LNCAP (cell line): ENCODE measurements at regions not wholly inside any gene's neighbourhood (a gene's known extent, or its start where the extent isn't known, plus 50 kb on each side); places are given as distances from the start of the nearest gene placed in this dataset.

ENCODE experiments used
- CTCF ChIP-seq: fragments of 450-650 bp; IDR thresholded peaks from 2 replicates; pipeline ENCODE4 v1.5.1; 2017; ENCODE audit warnings: mild to moderate bottlenecking

GRCh38 chr19:32231691-32232090, 113.7 kb upstream of the ZNF507 start:
- no peak for TF ChIP-seq CTCF

- no peak for TF ChIP-seq CTCF
These were observed 113.0 kb upstream of the ZNF507 start for GRCh38 chr19:32232449-32232848.

GRCh38 chr19:32233091-32233490, 112.3 kb upstream of the ZNF507 start:
- TF ChIP-seq CTCF: no peak

DNA sequence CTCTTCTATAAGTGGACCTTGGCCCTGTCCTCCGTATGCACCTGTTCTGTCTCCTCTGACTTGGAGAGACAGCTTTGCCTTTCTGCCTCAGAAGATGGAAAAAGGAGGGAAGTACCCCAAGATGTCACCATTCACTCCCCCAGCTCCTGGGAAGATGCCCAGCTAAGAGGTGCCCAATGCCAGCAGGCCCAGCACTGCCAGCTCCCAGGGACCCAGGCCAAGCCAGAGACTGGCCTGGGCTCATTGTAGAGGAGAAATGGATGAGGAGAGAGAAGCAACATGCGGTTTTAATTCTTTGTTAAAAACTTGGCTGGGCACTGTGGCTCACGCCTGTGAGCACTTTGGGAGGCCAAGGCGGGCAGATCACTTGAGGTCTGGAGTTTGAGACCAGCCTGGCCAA, 111.5 kb upstream of the ZNF507 start:
- no peak for TF ChIP-seq CTCF

- TF ChIP-seq CTCF: no peak
These were observed 110.7 kb upstream of the ZNF507 start for GRCh38 chr19:32234663-32235217.

DNA sequence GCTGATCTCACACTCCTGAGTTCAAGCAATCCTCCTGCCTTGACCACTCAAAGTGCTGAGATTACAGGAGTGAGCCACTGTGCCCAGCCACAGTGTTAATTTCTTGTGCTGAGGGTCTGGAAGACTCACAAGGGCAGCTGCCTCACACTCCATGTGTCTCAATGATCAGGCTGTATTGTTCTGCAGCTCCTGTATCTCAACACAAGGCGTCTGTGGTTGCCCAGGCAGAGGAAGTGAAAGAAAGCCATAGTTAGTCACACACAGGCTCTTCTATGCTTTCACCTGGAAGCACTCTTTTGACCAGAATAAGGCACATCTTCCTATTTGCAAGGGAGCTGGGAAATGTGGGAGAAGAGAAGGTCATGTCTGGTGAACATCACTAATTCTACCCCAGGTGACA, 107.3 kb upstream of the ZNF507 start:
- TF ChIP-seq CTCF: no peak

- TF ChIP-seq CTCF: no peak
These were observed 105.1 kb upstream of the ZNF507 start for GRCh38 chr19:32240316-32240715.

DNA sequence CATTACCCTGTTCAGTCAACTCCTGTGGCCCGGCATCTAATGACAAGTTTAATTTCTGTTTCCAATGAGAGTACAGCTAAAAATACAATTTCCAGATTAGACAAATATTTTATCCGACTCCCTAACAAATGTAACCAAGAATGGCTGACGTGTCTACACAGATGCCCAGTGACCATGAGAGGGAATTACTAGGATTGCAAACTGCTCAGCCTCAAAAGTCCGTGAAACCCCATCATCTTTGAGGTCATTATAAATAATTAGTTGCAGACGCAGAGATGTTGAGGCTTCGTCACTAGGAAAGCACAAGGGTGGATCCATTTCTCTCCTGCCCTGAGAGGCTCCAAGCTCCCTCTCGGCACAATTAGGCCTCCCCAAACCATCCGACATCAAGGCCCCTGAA, 104.1 kb upstream of the ZNF507 start:
- no peak for TF ChIP-seq CTCF
